HUDEP-2 (cell line): ENCODE measurements at regions not wholly inside any gene's neighbourhood (a gene's known extent, or its start where the extent isn't known, plus 50 kb on each side); places are given as distances from the start of the nearest gene placed in this dataset.
"Not testable (repeated sequence)": the region's sequence is repeated elsewhere in the genome, so short reads cannot be mapped to it uniquely, and the experiment has no call there.

Experiments used
- DNase-seq, 76 experiments: peaks; one replicate each; lab custom pipeline; 2025; ENCODE audit not compliant: unreplicated experiment in 76 of 76; lab: John Stamatoyannopoulos, UW

DNA sequence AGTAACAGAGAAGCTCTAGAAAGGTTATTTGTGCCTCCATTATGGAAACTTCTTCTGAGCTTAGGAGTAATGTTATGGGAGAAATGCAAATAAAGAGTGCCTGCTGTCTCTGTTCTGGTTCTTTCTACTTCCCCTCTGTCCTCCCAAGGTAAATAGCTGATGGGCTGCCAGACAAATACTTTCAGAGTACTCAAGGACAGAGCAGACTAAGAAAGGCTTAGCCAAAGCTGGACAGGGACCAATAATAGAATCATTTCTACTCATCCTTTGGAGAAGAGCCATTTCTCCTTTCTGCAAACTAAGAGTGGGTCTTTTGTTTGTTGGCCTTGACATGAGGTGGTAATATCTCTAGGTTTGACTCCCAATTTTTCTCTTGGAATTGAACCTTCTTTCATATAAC is 136.1 kb downstream of the MID1IP1 start:
- no peak for DNase-seq

GRCh38 chrX:38937926-38938325 is 136.7 kb downstream of the MID1IP1 start:
- DNase-seq: no peak

DNA sequence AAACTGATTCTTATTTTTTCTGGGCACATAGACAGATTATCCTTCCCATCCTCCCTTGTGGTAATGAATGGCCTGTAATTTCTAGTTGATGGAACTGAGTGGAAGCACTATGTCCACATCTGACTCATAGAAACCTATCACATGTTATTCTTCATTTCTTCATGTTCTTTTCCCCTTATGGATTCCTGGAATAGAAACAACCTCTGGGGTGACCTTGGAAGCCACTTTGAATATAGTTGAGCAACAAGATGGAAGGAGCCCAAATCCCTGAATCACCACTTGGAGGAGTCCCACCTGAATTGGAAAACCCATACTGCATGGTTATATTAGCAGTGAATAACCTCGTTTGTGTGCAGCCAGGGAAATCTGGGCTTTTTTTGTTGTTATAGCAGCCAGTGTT is 137.8 kb downstream of the MID1IP1 start:
- no peak for DNase-seq

- no peak for DNase-seq
Observed at GRCh38 chrX:38940547-38940946, 139.3 kb downstream of the MID1IP1 start.

DNA sequence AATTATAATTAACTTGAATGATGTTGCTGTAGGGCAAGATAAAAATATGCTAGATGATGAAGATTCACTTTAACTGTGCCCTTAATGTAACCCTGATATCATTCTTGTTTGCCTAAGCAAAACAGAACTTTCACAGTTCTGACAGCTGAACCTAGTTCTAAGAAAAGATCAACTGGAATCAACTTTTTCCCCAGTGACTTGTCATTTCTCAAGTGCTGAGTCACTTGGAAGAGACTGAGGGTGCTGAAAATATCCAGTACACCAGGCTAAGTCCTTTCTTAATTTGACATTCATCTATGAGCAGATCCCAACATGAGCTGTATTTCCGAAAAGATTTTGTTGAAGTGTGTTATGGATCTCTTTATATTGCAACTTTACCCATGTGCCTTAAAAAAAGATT is 140.4 kb downstream of the MID1IP1 start:
- DNase-seq: no peak

- DNase-seq: no peak
Observed at GRCh38 chrX:38943120-38943519, 141.9 kb downstream of the MID1IP1 start.

DNA sequence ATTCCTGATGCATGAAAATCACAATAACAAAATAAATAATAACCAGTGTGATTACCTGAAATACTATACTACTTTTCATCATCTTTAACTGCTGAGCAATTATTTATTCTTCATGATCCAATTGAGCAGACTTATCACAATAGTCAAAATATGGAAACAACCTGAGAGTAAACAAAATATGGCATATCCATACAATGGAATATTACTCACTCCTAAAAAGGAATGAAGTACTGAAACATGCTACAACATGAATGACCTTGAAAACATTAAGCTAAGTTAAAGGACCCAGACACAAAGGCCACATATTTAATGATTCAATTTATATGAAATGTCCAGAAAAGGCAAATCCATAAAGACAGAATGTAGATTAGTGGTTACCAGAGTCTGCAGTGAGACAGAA is 146.8 kb downstream of the MID1IP1 start:
- no peak for DNase-seq

- DNase-seq: no peak
Observed at GRCh38 chrX:38954520-38954919, 153.3 kb downstream of the MID1IP1 start.

DNA sequence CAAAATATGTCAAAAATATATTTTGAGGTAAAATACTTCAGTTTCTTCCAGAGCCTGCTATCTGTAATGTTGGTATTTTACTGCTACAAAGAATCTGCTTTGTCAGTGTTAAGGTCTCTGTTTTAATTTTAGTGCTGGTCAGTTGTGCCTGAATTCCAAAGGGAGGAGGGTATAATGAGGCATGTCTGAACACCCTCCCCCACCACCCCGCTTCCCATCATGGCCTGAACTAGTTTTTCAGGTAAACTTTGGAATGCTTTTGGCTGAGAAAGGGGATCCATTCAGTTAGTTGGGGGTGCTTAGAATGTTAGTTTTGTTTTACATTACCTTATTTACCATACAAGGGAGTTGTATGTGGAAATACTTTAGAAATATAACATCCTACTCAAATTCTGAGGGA is 158.5 kb downstream of the MID1IP1 start:
- DNase-seq: no peak

DNA sequence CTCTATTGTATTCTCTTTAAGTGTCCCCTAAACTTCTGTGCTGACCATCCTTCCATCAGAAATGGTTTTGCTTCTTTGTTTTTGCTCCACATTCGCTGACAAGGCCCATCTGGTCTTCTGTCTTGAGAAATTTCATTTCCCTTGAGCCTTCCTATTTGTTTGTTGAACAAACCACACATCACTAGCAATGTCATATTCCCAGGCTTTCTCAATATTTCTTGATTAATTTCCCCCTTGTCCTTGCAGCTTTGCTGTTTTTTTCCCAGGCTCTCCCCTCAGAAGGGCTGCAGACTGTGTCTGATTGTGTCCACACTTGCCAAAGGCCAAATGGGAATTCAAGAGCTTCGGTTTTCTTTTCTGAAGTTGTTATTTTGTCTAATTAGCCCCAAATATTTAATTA is 158.9 kb downstream of the MID1IP1 start:
- DNase-seq: no peak

GRCh38 chrX:38961936-38962335 is 160.7 kb downstream of the MID1IP1 start:
- no peak for DNase-seq

DNA sequence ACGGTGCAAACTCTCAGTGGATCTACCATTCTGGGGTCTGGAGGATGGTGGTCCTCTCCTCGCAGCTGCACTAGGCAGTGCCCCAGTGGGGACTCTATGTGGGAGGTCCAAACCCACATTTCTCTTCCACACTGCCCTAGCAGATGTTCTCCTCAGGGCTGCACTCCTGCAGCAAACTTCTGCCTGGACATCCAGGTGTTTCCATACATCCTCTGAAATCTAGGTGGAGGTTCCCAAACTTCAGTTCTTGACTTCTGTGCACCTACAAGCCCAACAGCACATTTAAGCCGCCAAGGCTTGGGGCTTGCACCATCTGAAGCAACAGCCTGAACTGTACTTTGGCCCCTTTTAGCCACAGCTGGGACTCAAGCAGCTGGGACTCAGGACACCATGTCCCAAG is 162.0 kb downstream of the MID1IP1 start:
- DNase-seq: not testable (repeated sequence)

- DNase-seq: no peak
Observed at GRCh38 chrX:38965888-38966287, 164.6 kb downstream of the MID1IP1 start.

DNA sequence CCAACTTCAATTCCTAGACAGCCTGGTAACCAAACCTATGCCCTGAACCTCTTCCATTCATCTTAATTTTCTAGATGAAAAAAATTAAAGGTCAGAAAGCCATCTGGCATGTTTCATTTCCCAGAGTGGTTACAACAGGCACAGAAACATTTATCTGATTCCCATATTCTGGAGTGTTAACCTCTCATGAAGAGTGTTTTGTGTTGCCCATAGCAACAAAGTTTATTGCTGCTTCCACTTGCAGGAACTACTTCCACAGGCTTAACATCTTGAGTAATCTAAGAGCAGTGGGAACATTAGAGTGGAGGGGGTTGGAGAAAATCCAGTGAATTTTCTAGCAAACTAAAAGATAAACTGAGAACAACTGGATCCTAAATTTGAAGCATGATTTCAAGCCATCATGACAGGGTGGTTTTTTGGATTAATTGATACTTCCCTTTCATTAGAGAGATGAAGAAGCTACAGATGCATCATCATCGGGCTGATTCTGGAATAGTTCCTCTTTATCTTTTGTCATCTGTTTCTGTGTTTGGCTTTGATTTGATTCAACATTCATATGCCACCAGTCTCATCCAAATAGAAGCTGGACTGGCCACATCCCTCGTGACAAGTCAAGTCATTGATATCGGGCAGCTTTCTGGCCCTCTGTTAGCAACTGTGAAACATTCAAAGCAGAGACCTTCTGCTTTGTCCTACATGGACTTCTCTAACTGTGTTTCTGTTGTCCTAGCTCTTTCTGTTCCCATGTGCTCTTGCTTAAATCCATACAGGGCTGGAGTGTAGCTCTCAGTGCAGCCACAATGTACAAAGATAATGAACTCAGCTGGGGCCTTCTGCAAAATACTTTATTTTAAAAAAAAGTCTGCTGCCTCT is 167.3 kb downstream of the MID1IP1 start:
- no peak for DNase-seq

DNA sequence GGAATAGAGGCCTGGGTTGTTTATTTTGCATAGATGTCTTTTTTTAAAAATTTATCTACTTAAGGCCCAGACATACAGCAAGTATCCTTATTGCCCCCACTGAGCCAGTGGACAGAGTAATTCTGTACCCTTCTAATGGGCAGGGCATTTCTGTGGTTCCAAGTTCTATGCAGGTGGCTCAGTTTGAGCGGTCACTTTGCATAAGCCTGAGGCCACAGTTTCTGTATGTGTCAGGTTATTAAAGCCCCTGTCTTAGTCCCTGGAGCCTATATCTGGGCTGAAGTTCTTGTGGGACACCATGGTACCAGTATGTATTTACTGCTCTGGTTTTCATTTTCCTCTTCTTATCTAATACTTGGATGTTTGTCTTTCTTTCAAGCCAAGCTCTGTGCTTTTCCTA is 168.8 kb downstream of the MID1IP1 start:
- no peak for DNase-seq

DNA sequence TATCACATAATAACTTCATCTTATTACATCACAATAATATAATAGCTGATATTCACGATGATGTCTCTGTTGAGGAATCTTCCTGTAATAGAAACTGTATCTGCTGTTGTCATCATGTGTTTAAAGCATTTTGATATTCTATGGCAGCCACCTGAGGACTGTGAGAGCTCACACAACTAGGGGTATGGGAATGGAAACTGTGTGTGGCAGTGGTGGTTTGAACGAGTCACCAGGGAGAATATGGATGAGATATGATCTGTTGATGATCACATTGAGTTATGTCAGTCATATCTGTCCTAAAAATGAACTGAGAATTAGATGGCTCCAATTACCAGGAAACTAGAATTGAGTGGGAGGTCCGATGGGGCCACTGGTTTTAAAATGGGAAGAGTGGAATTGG is 169.6 kb downstream of the MID1IP1 start:
- DNase-seq: no peak

DNA sequence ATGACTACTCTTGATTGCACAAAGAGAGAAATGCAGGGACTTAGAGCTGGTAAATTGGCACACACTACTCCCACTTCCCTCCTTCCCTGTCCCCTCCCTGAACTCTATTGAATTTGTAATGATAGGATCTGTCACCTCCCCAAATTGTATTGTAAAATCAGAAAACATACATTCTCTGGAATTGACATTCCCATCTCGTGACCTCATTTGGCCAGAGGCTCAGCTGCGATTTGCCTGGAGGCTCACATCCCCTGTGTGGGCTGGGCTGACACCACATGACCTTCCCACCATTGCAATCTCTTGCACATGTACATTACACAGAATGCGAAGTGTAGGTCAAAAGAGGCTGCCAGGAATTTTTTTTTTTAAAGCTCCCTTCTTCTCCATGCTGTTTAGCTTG is 172.1 kb downstream of the MID1IP1 start:
- DNase-seq: no peak

GRCh38 chrX:38974542-38974941 is 173.3 kb downstream of the MID1IP1 start:
- DNase-seq: no peak

DNA sequence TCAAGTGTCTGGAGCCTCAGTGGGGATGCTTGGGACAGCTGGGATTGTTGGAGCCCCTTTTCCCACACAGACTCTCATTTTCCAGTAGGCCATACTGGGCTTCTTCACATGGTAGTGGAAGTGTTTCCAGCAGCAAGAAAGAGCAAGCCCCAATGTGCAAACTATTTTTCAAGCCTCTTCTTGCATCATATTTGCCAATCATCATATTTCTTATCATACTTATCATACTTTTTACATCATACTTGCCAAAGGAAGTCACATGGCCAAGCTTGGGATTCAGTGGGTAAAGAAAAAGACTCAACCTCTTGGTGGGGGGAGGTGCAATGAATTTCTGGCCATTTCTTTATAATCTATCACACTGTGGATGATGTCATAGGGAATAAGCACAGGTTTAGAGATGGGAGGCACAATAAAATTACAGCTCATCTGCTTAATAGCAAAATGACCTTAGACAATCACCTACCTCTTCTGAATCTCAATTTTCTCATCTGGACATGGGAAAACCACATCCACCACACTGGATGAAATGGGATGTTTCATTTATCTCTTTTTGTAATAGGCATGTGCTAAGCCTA is 174.2 kb downstream of the MID1IP1 start:
- no peak for DNase-seq

GRCh38 chrX:38982370-38982769 is 181.1 kb downstream of the MID1IP1 start:
- no peak for DNase-seq

DNA sequence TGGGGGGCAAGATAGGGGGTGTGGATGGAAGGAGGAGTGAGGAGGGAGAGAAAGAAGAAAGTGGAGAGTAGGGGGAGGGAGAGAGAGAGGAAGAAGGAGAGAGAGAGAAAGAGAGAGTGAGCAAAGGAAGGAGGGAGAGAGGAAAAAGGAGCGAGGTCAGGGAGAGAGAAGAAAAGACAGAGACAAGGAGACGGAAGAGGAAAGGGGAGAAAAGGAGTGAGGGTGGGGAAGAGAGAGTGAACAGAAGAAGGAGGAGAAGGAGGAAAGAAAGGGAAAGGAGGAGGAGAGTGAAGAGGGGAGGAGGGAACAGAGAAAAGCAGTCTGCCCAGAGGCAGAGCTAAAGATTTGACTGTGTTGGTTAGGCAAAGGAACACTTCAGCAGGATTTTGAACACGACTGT is 181.6 kb downstream of the MID1IP1 start:
- DNase-seq: no peak

DNA sequence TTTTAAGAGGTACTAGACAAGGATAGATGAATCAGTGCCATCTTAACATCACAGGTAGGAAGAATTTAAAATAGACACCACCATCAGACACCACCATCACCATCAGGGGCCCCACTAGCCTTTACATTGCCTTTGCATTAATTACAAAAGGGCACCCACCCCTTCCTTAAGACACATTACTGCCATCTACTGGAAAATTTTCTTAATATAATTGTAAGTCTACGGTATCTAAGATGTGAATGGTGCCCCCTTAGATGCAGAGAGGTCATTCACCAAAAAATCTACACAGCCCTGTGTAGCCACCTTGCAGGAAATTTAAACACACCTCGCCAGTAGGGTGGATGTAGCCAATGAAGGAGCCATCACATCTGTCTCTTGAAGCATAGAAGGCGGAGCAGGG is 184.1 kb downstream of the MID1IP1 start:
- DNase-seq: peak in 9 of 76 experiments; percentile 0 to 19 (median 3)
